ENCODE measurements at regions not wholly inside any gene's neighbourhood (a gene's known extent, or its start where the extent isn't known, plus 50 kb on each side); places are given as distances from the start of the nearest gene placed in this dataset.

- H3K27me3 ChIP-seq (ENCODE audit: control insufficient read depth in 1 of 2, insufficient read depth in 2 of 2, low read length in 2 of 2) = no peaks in the 10 kb centered on the region
- no peak overlapping the region for H3K4me3 ChIP-seq (ENCODE audit: low read depth in 1 of 2, low read length in 2 of 2)
- no peaks in the 10 kb centered on the region for H3K36me3 ChIP-seq (ENCODE audit: control insufficient read depth in 2 of 2, insufficient read depth in 2 of 2, low read length in 1 of 2)
- no peaks in the 10 kb centered on the region for H3K9me3 ChIP-seq (ENCODE audit: control insufficient read depth in 2 of 2, insufficient read depth in 1 of 2, low read depth in 1 of 2, low read length in 1 of 2)
- WGBS, 2 donors = 72 to 74% methylated on average over 3 of the region's 3 CpGs
- H3K27ac ChIP-seq (ENCODE audit: low read depth in 2 of 2, low read length in 1 of 2) = no peak overlapping the region
- no peaks in the 10 kb centered on the region for H3K4me1 ChIP-seq (ENCODE audit: control insufficient read depth in 2 of 2, insufficient read depth in 2 of 2, low read length in 1 of 2)
These were observed 607.8 kb downstream of the SI start for GRCh38 chr3:164470471-164470870.

GRCh38 chr3:164468055-164468454 lies 610.2 kb downstream of the SI start:
- H3K36me3 ChIP-seq (ENCODE audit: control insufficient read depth in 2 of 2, insufficient read depth in 2 of 2, low read length in 1 of 2) = no peaks in the 10 kb centered on the region
- no peaks in the 10 kb centered on the region for H3K27me3 ChIP-seq (ENCODE audit: control insufficient read depth in 1 of 2, insufficient read depth in 2 of 2, low read length in 2 of 2)
- H3K9me3 ChIP-seq (ENCODE audit: control insufficient read depth in 2 of 2, insufficient read depth in 1 of 2, low read depth in 1 of 2, low read length in 1 of 2) = no peaks in the 10 kb centered on the region
- 61 to 62% methylated on average over 6 of the region's 6 CpGs for WGBS, 2 donors
- no peak overlapping the region for H3K27ac ChIP-seq (ENCODE audit: low read depth in 2 of 2, low read length in 1 of 2)
- no peak overlapping the region for H3K4me3 ChIP-seq (ENCODE audit: low read depth in 1 of 2, low read length in 2 of 2)
- H3K4me1 ChIP-seq (ENCODE audit: control insufficient read depth in 2 of 2, insufficient read depth in 2 of 2, low read length in 1 of 2) = no peaks in the 10 kb centered on the region

- Histone ChIP-seq H3K36me3 (ENCODE audit: control insufficient read depth in 2 of 2, insufficient read depth in 2 of 2, low read length in 1 of 2) (no peaks in the 10 kb centered on the region), H3K9me3 (ENCODE audit: control insufficient read depth in 2 of 2, insufficient read depth in 1 of 2, low read depth in 1 of 2, low read length in 1 of 2) (no peaks in the 10 kb centered on the region), H3K27ac (ENCODE audit: low read depth in 2 of 2, low read length in 1 of 2) (no peak overlapping the region), H3K27me3 (ENCODE audit: control insufficient read depth in 1 of 2, insufficient read depth in 2 of 2, low read length in 2 of 2) (no peaks in the 10 kb centered on the region), H3K4me3 (ENCODE audit: low read depth in 1 of 2, low read length in 2 of 2) (no peak overlapping the region), H3K4me1 (ENCODE audit: control insufficient read depth in 2 of 2, insufficient read depth in 2 of 2, low read length in 1 of 2) (no peaks in the 10 kb centered on the region)
- 71 to 72% methylated on average over 1 of the region's 1 CpG for WGBS, 2 donors
These were observed 611.3 kb downstream of the SI start for GRCh38 chr3:164467007-164467406.

GRCh38 chr3:164465172-164465571 lies 613.1 kb downstream of the SI start:
- no peaks in the 10 kb centered on the region for H3K9me3 ChIP-seq (ENCODE audit: control insufficient read depth in 2 of 2, insufficient read depth in 1 of 2, low read depth in 1 of 2, low read length in 1 of 2)
- H3K4me1 ChIP-seq (ENCODE audit: control insufficient read depth in 2 of 2, insufficient read depth in 2 of 2, low read length in 1 of 2) = no peaks in the 10 kb centered on the region
- 83% methylated on average over 2 of the region's 2 CpGs for WGBS, 2 donors
- H3K27me3 ChIP-seq (ENCODE audit: control insufficient read depth in 1 of 2, insufficient read depth in 2 of 2, low read length in 2 of 2) = no peaks in the 10 kb centered on the region
- H3K4me3 ChIP-seq (ENCODE audit: low read depth in 1 of 2, low read length in 2 of 2) = no peak overlapping the region
- no peaks in the 10 kb centered on the region for H3K36me3 ChIP-seq (ENCODE audit: control insufficient read depth in 2 of 2, insufficient read depth in 2 of 2, low read length in 1 of 2)
- no peak overlapping the region for H3K27ac ChIP-seq (ENCODE audit: low read depth in 2 of 2, low read length in 1 of 2)

GRCh38 chr3:164460851-164461250 lies 617.4 kb downstream of the SI start:
- Histone ChIP-seq H3K4me1 (ENCODE audit: control insufficient read depth in 2 of 2, insufficient read depth in 2 of 2, low read length in 1 of 2) (no peaks in the 10 kb centered on the region), H3K4me3 (ENCODE audit: low read depth in 1 of 2, low read length in 2 of 2) (no peak overlapping the region), H3K27ac (ENCODE audit: low read depth in 2 of 2, low read length in 1 of 2) (no peak overlapping the region), H3K27me3 (ENCODE audit: control insufficient read depth in 1 of 2, insufficient read depth in 2 of 2, low read length in 2 of 2) (no peaks in the 10 kb centered on the region), H3K9me3 (ENCODE audit: control insufficient read depth in 2 of 2, insufficient read depth in 1 of 2, low read depth in 1 of 2, low read length in 1 of 2) (no peaks in the 10 kb centered on the region), H3K36me3 (ENCODE audit: control insufficient read depth in 2 of 2, insufficient read depth in 2 of 2, low read length in 1 of 2) (no peaks in the 10 kb centered on the region)
- WGBS, 2 donors = 48 to 55% methylated on average over 3 of the region's 3 CpGs

- Histone ChIP-seq H3K36me3 (ENCODE audit: control insufficient read depth in 2 of 2, insufficient read depth in 2 of 2, low read length in 1 of 2) (no peaks in the 10 kb centered on the region), H3K9me3 (ENCODE audit: control insufficient read depth in 2 of 2, insufficient read depth in 1 of 2, low read depth in 1 of 2, low read length in 1 of 2) (no peaks in the 10 kb centered on the region), H3K4me1 (ENCODE audit: control insufficient read depth in 2 of 2, insufficient read depth in 2 of 2, low read length in 1 of 2) (no peaks in the 10 kb centered on the region), H3K4me3 (ENCODE audit: low read depth in 1 of 2, low read length in 2 of 2) (no peak overlapping the region), H3K27ac (ENCODE audit: low read depth in 2 of 2, low read length in 1 of 2) (no peak overlapping the region), H3K27me3 (ENCODE audit: control insufficient read depth in 1 of 2, insufficient read depth in 2 of 2, low read length in 2 of 2) (no peaks in the 10 kb centered on the region)
- 63 to 71% methylated on average over 4 of the region's 4 CpGs for WGBS, 2 donors
These were observed 618.7 kb downstream of the SI start for GRCh38 chr3:164459521-164460151.

GRCh38 chr3:164458986-164459385 lies 619.3 kb downstream of the SI start:
- Histone ChIP-seq H3K4me1 (ENCODE audit: control insufficient read depth in 2 of 2, insufficient read depth in 2 of 2, low read length in 1 of 2) (no peaks in the 10 kb centered on the region), H3K27ac (ENCODE audit: low read depth in 2 of 2, low read length in 1 of 2) (no peak overlapping the region), H3K9me3 (ENCODE audit: control insufficient read depth in 2 of 2, insufficient read depth in 1 of 2, low read depth in 1 of 2, low read length in 1 of 2) (no peaks in the 10 kb centered on the region), H3K36me3 (ENCODE audit: control insufficient read depth in 2 of 2, insufficient read depth in 2 of 2, low read length in 1 of 2) (no peaks in the 10 kb centered on the region), H3K4me3 (ENCODE audit: low read depth in 1 of 2, low read length in 2 of 2) (no peak overlapping the region), H3K27me3 (ENCODE audit: control insufficient read depth in 1 of 2, insufficient read depth in 2 of 2, low read length in 2 of 2) (no peaks in the 10 kb centered on the region)
- WGBS, 2 donors = 94% methylated on average over 4 of the region's 4 CpGs

GRCh38 chr3:164453714-164454113 lies 624.6 kb downstream of the SI start:
- Histone ChIP-seq H3K36me3 (ENCODE audit: control insufficient read depth in 2 of 2, insufficient read depth in 2 of 2, low read length in 1 of 2) (no peaks in the 10 kb centered on the region), H3K4me1 (ENCODE audit: control insufficient read depth in 2 of 2, insufficient read depth in 2 of 2, low read length in 1 of 2) (no peaks in the 10 kb centered on the region), H3K27me3 (ENCODE audit: control insufficient read depth in 1 of 2, insufficient read depth in 2 of 2, low read length in 2 of 2) (no peaks in the 10 kb centered on the region), H3K9me3 (ENCODE audit: control insufficient read depth in 2 of 2, insufficient read depth in 1 of 2, low read depth in 1 of 2, low read length in 1 of 2) (peaks cover 0 to 2% of the 10 kb centered on the region in 2 donors), H3K27ac (ENCODE audit: low read depth in 2 of 2, low read length in 1 of 2) (no peak overlapping the region), H3K4me3 (ENCODE audit: low read depth in 1 of 2, low read length in 2 of 2) (no peak overlapping the region)
- 50 to 55% methylated on average over 1 of the region's 1 CpG for WGBS, 2 donors

- Histone ChIP-seq H3K4me3 (ENCODE audit: low read depth in 1 of 2, low read length in 2 of 2) (no peak overlapping the region), H3K36me3 (ENCODE audit: control insufficient read depth in 2 of 2, insufficient read depth in 2 of 2, low read length in 1 of 2) (no peaks in the 10 kb centered on the region), H3K27ac (ENCODE audit: low read depth in 2 of 2, low read length in 1 of 2) (no peak overlapping the region), H3K4me1 (ENCODE audit: control insufficient read depth in 2 of 2, insufficient read depth in 2 of 2, low read length in 1 of 2) (no peaks in the 10 kb centered on the region), H3K9me3 (ENCODE audit: control insufficient read depth in 2 of 2, insufficient read depth in 1 of 2, low read depth in 1 of 2, low read length in 1 of 2) (peaks cover 0 to 6% of the 10 kb centered on the region in 2 donors), H3K27me3 (ENCODE audit: control insufficient read depth in 1 of 2, insufficient read depth in 2 of 2, low read length in 2 of 2) (no peaks in the 10 kb centered on the region)
- WGBS, 2 donors = 74 to 90% methylated on average over 1 of the region's 1 CpG
These were observed 625.6 kb downstream of the SI start for GRCh38 chr3:164452707-164453106.

- Histone ChIP-seq H3K36me3 (ENCODE audit: control insufficient read depth in 2 of 2, insufficient read depth in 2 of 2, low read length in 1 of 2) (no peaks in the 10 kb centered on the region), H3K4me3 (ENCODE audit: low read depth in 1 of 2, low read length in 2 of 2) (no peak overlapping the region), H3K27ac (ENCODE audit: low read depth in 2 of 2, low read length in 1 of 2) (peak overlapping the region in 1 of 2 donors; percentile 1), H3K9me3 (ENCODE audit: control insufficient read depth in 2 of 2, insufficient read depth in 1 of 2, low read depth in 1 of 2, low read length in 1 of 2) (peaks cover 0 to 6% of the 10 kb centered on the region in 2 donors), H3K27me3 (ENCODE audit: control insufficient read depth in 1 of 2, insufficient read depth in 2 of 2, low read length in 2 of 2) (no peaks in the 10 kb centered on the region), H3K4me1 (ENCODE audit: control insufficient read depth in 2 of 2, insufficient read depth in 2 of 2, low read length in 1 of 2) (no peaks in the 10 kb centered on the region)
- 55 to 64% methylated on average over 5 of the region's 5 CpGs for WGBS, 2 donors
These were observed 627.0 kb downstream of the SI start for GRCh38 chr3:164451072-164451910.
